ENCODE measurements at regions not wholly inside any gene's neighbourhood (a gene's known extent, or its start where the extent isn't known, plus 50 kb on each side); places are given as distances from the start of the nearest gene placed in this dataset.

DNA sequence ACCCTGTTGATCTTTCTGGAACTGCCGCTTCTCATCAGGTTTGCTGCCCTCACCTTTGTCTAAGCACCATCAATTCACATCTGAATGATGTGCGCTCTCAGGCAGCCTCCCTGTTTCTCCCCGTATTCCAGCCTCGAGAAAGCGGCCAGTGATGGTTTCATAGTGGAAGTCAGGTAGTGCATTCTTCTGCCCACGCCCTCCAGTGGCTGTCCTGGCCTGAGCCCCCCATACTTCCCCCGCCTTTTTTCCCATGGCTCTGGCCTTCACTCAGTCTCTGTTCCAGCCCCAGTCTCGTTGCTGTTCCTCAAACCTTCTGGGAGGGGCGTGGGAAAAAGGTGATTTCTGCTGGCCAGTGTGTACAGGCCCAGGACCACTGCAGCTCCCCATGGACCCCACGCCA, 101.3 kb downstream of the ASB7 start (continued):
- TF ChIP-seq, protein P1, sequence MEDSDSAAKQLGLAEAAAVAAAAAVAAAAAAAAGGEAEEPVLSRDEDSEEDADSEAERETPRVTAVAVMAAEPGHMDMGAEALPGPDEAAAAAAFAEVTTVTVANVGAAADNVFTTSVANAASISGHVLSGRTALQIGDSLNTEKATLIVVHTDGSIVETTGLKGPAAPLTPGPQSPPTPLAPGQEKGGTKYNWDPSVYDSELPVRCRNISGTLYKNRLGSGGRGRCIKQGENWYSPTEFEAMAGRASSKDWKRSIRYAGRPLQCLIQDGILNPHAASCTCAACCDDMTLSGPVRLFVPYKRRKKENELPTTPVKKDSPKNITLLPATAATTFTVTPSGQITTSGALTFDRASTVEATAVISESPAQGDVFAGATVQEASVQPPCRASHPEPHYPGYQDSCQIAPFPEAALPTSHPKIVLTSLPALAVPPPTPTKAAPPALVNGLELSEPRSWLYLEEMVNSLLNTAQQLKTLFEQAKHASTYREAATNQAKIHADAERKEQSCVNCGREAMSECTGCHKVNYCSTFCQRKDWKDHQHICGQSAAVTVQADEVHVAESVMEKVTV (CRISPR knock-in tag; IDR thresholded peaks at IDR 0.05), result no peak
- TF ChIP-seq, protein P2, sequence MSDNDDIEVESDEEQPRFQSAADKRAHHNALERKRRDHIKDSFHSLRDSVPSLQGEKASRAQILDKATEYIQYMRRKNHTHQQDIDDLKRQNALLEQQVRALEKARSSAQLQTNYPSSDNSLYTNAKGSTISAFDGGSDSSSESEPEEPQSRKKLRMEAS (CRISPR knock-in tag; IDR thresholded peaks at IDR 0.05), result no peak
- TF ChIP-seq THRAP3 (IDR thresholded peaks at IDR 0.05; ENCODE audit: borderline replicate concordance) (no peak), CAMTA2 (CRISPR knock-in tag; conservative IDR thresholded peaks at IDR 0.05) (no peak), GABPB2 (CRISPR knock-in tag; conservative IDR thresholded peaks at IDR 0.05) (no peak), JUN (IDR thresholded peaks at IDR 0.05; ENCODE audit: borderline replicate concordance, low read depth, low read length) (no peak), JUN (CRISPR knock-in tag; IDR thresholded peaks at IDR 0.05; ENCODE audit: borderline replicate concordance) (no peak)

DNA sequence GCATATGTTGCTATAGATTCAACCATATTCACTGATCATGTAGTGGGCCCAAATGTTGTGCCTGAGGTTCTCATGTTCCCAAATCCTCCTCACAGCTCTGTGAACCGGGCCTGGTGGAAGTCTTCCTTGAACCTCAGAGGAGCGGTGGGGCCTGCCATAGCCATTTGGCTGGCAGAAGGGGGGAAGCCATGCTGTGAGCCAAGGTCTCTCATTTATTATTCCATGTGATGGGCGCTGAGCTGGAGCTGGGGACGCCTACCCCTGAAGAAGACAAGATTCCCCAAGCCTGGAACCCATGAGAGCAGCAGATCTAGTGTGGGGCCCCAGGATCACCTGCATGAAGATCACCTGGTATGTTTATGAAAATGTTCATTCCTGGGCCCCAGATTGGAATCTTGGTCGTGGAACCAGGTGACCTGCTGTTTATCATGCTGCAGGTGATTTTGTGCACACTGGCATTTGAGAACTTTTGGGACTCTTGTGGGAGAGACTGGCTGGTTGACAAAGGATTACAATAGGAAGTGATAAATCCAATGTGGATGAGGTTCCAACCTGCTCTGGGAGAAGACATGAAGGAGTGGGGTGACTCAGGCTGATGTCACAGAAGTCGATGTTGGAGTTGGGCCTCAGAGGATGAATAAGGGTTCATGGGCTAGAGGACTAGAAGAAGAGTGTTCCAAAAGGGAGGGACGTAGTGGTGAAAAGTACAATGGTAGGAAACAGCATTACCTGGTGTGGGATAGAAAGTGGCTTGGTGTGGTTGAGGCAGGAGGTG, 102.1 kb downstream of the ASB7 start:
- Histone ChIP-seq H3K9me1 (ENCODE audit: control insufficient read depth, insufficient read depth, low read length) (no peaks in the 10 kb centered on the region), H3K79me2 (ENCODE audit: control insufficient read depth, insufficient read depth, low read length) (no peaks in the 10 kb centered on the region), H3K4me3 (no peak overlapping the region), H2AFZ (ENCODE audit: low read depth, low read length) (no peak overlapping the region), H3K9ac (ENCODE audit: insufficient read depth in 1 of 2, low read depth in 2 of 2, low read length in 2 of 2) (no peak overlapping the region), H3K36me3 (ENCODE audit: control insufficient read depth, insufficient read depth, low read length) (no peaks in the 10 kb centered on the region), H3K4me1 (replicated peaks in 1 of 2; ENCODE audit: control insufficient read depth in 2 of 2, insufficient read depth in 2 of 2, low read length in 2 of 2) (no peaks in the 10 kb centered on the region), H3K4me2 (ENCODE audit: insufficient read depth, low read length) (no peak overlapping the region), H3K27me3 (ENCODE audit: control insufficient read depth in 2 of 2, insufficient read depth in 2 of 2, low read length in 2 of 2) (peaks cover 0 to 14% of the 10 kb centered on the region in 2 experiments; a peak in 2 of 5 replicates), H4K20me1 (replicated peaks; ENCODE audit: control insufficient read depth, insufficient read depth, low read length) (no peaks in the 10 kb centered on the region), H3K9me3 (replicated peaks; ENCODE audit: control insufficient read depth, insufficient read depth, low read depth, low read length) (no peaks in the 10 kb centered on the region), H3K27ac (ENCODE audit: extremely low read depth, low read depth, low read length) (no peak overlapping the region)
- DNase-seq (ENCODE audit: extremely low read depth in 1 of 4, low spot score in 3 of 4), result no peak
- CTCF ChIA-PET (ENCODE audit: low intra/inter-chr PET ratio), result no interaction called here
- no peak for ATAC-seq
- intact Hi-C loops (cut with micrococcal nuclease), result no loop called here
- no peak for FAIRE-seq
- POLR2A ChIA-PET, result no interaction called here
- in situ Hi-C loops (cut with MboI), result no loop called here
- BruUV-seq (replicated peaks), result no TSS peak
- WGBS (ENCODE audit: insufficient coverage, low coverage, missing lambda C conversion rate), result 2% methylated on average over 7 of the region's 7 CpGs
- no peak for TF ChIP-seq SMARCA4 (IDR thresholded peaks at IDR 0.05)
- no peak for TF ChIP-seq ZNF197 (CRISPR knock-in tag; IDR thresholded peaks at IDR 0.05; ENCODE audit: low read depth)
- no peak for TF ChIP-seq ZNF717 (CRISPR knock-in tag; IDR thresholded peaks at IDR 0.05)
- TF ChIP-seq, protein P3, sequence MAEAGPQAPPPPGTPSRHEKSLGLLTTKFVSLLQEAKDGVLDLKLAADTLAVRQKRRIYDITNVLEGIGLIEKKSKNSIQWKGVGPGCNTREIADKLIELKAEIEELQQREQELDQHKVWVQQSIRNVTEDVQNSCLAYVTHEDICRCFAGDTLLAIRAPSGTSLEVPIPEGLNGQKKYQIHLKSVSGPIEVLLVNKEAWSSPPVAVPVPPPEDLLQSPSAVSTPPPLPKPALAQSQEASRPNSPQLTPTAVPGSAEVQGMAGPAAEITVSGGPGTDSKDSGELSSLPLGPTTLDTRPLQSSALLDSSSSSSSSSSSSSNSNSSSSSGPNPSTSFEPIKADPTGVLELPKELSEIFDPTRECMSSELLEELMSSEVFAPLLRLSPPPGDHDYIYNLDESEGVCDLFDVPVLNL (CRISPR knock-in tag; IDR thresholded peaks at IDR 0.05; ENCODE audit: low read depth), result no peak
- no peak for TF ChIP-seq ZNF583 (CRISPR knock-in tag; IDR thresholded peaks at IDR 0.05)
- no peak for TF ChIP-seq ZNF347 (CRISPR knock-in tag; IDR thresholded peaks at IDR 0.05; ENCODE audit: low read depth)
- no peak for TF ChIP-seq PHF21A (IDR thresholded peaks at IDR 0.05; ENCODE audit: borderline replicate concordance, low read depth)
- no peak for TF ChIP-seq HDAC3 (IDR thresholded peaks at IDR 0.05; ENCODE audit: borderline replicate concordance, partially characterized antibody)
- TF ChIP-seq, protein P4, sequence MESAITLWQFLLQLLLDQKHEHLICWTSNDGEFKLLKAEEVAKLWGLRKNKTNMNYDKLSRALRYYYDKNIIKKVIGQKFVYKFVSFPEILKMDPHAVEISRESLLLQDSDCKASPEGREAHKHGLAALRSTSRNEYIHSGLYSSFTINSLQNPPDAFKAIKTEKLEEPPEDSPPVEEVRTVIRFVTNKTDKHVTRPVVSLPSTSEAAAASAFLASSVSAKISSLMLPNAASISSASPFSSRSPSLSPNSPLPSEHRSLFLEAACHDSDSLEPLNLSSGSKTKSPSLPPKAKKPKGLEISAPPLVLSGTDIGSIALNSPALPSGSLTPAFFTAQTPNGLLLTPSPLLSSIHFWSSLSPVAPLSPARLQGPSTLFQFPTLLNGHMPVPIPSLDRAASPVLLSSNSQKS (CRISPR knock-in tag; IDR thresholded peaks at IDR 0.05), result no peak
- TF ChIP-seq, protein P5, sequence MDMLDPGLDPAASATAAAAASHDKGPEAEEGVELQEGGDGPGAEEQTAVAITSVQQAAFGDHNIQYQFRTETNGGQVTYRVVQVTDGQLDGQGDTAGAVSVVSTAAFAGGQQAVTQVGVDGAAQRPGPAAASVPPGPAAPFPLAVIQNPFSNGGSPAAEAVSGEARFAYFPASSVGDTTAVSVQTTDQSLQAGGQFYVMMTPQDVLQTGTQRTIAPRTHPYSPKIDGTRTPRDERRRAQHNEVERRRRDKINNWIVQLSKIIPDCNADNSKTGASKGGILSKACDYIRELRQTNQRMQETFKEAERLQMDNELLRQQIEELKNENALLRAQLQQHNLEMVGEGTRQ (CRISPR knock-in tag; IDR thresholded peaks at IDR 0.05), result no peak

Measured in K562 (cell line).